Keratinocyte (primary cell): ENCODE measurements at regions not wholly inside any gene's neighbourhood (a gene's known extent, or its start where the extent isn't known, plus 50 kb on each side); places are given as distances from the start of the nearest gene placed in this dataset.

ENCODE experiments used
- DNase-seq: peaks from one replicate; pipeline ENCODE4 v3.0.0-alpha.2; 2011; ENCODE audit warnings: low read depth, missing footprints, low spot score
- FAIRE-seq: peaks from 2 replicates; lab custom pipeline; 2011; peaks lifted over from hg19 to GRCh38; lab: Jason Lieb, UNC
- H2AFZ ChIP-seq: 2 replicates; pipeline ENCODE4 v1.6.0; 2012; ENCODE audit warnings: low read length, control low read depth, inconsistent platforms; ENCODE audit not compliant: control insufficient read depth
- H3K27ac ChIP-seq: 2 replicates; pipeline ENCODE4 v1.5.1; 2011; ENCODE audit warnings: low read length; ENCODE audit not compliant: control insufficient read depth, insufficient read depth
- H3K27me3 ChIP-seq: 3 replicates; pipeline ENCODE4 v1.6.0; 2011; ENCODE audit warnings: low read length; ENCODE audit not compliant: control insufficient read depth, insufficient read depth; ENCODE audit errors: extremely low read depth
- H3K36me3 ChIP-seq, 2 experiments: 2 replicates in 1 of 2; 3 replicates in 1 of 2; pipeline ENCODE4 v1.5.1; 2011; ENCODE audit warnings: low read length in 2 of 2, mild to moderate bottlenecking in 1 of 2; ENCODE audit not compliant: control insufficient read depth in 2 of 2, insufficient read depth in 2 of 2; ENCODE audit errors: extremely low read depth in 1 of 2
- H3K4me1 ChIP-seq: 3 replicates; pipeline ENCODE4 v1.5.1; 2011; ENCODE audit warnings: low read length; ENCODE audit not compliant: control insufficient read depth, insufficient read depth; ENCODE audit errors: extremely low read depth
- H3K4me2 ChIP-seq: 3 replicates; pipeline ENCODE4 v1.6.0; 2011; ENCODE audit warnings: low read depth, low read length; ENCODE audit not compliant: control insufficient read depth, insufficient read depth; ENCODE audit errors: extremely low read depth
- H3K4me3 ChIP-seq, 3 experiments: fragments of 200-600 bp in 1 of 3; sonication (generic) in 1 of 3; 2 replicates in 2 of 3; 3 replicates in 1 of 3; pipeline ENCODE4 v1.5.1; 2011 to 2016; ENCODE audit warnings: low read length in 3 of 3, mild to moderate bottlenecking in 3 of 3, control low read depth in 2 of 3, inconsistent platforms in 1 of 3, low read depth in 1 of 3, mixed read lengths in 1 of 3, mixed run types in 1 of 3, moderate library complexity in 1 of 3; ENCODE audit not compliant: control insufficient read depth in 2 of 3, insufficient read depth in 2 of 3; ENCODE audit errors: extremely low read depth in 1 of 3
- H3K79me2 ChIP-seq: 2 replicates; pipeline ENCODE4 v1.6.0; 2012; ENCODE audit warnings: low read length; ENCODE audit not compliant: control insufficient read depth, insufficient read depth
- H3K9ac ChIP-seq: 3 replicates; pipeline ENCODE4 v1.6.0; 2011; ENCODE audit warnings: low read length; ENCODE audit not compliant: control insufficient read depth, insufficient read depth; ENCODE audit errors: extremely low read depth
- H3K9me1 ChIP-seq: 3 replicates; pipeline ENCODE4 v1.6.0; 2011; ENCODE audit warnings: low read length; ENCODE audit not compliant: control insufficient read depth, insufficient read depth; ENCODE audit errors: extremely low read depth
- H3K9me3 ChIP-seq: 2 replicates; pipeline ENCODE4 v1.5.1; 2012; ENCODE audit warnings: low read depth, low read length; ENCODE audit not compliant: control insufficient read depth
- H4K20me1 ChIP-seq: 3 replicates; pipeline ENCODE4 v1.6.0; 2011; ENCODE audit warnings: low read length; ENCODE audit not compliant: control insufficient read depth, insufficient read depth; ENCODE audit errors: extremely low read depth
- CTCF ChIP-seq, 3 experiments: IDR thresholded peaks in 1 of 3; conservative IDR thresholded peaks in 1 of 3; optimal IDR thresholded peaks in 1 of 3; 2 replicates in 2 of 3; 3 replicates in 1 of 3; pipeline versions ENCODE3 to v1.5.1; 2011; ENCODE audit warnings: low read length in 3 of 3, mild to moderate bottlenecking in 3 of 3, moderate library complexity in 2 of 3, control low read depth in 1 of 3, inconsistent platforms in 1 of 3; ENCODE audit not compliant: insufficient read depth in 2 of 3; ENCODE audit errors: extremely low read depth in 1 of 3
- EZH2 ChIP-seq: IDR thresholded peaks from one replicate; pipeline ENCODE4 v1.6.1; 2012; ENCODE audit warnings: inconsistent platforms, mild to moderate bottlenecking, low read length, moderate library complexity
- dilution Hi-C: fragments of 300-500 bp; cut with MboI; formaldehyde crosslinking; loops from one replicate; pipeline ENCODE4 v1.7.0; 2020; ENCODE audit warnings: low sequenced_read_pairs; ENCODE audit not compliant: extremely low pct_ligation_motif_present

GRCh38 chr22:47811971-47812370 is 1049.5 kb downstream of the TBC1D22A start:
- FAIRE-seq (no peak), DNase-seq (no peak)
- TF ChIP-seq EZH2 (no peak), CTCF (optimal IDR thresholded peaks at IDR 0.05 in 1 of 3, IDR thresholded peaks at IDR 0.05 in 1 of 3, conservative IDR thresholded peaks at IDR 0.05 in 1 of 3; ENCODE audit: extremely low read depth in 1 of 3, insufficient read depth in 2 of 3, low read length in 3 of 3) (no peak)
- Histone ChIP-seq H3K79me2 (no peaks in the 10 kb centered on the region), H3K9ac (no peak overlapping the region), H3K4me2 (no peak overlapping the region), H3K4me3 (no peak overlapping the region), H3K36me3 (no peaks in the 10 kb centered on the region), H3K9me1 (no peaks in the 10 kb centered on the region), H4K20me1 (no peaks in the 10 kb centered on the region), H3K4me1 (no peaks in the 10 kb centered on the region), H3K9me3 (peaks cover 3% of the 10 kb centered on the region), H2AFZ (no peak overlapping the region), H3K27me3 (no peaks in the 10 kb centered on the region), H3K27ac (no peak overlapping the region)
- dilution Hi-C loops: no loop called here

GRCh38 chr22:47810505-47811500 is 1048.4 kb downstream of the TBC1D22A start:
- H3K36me3 ChIP-seq: no peaks in the 10 kb centered on the region
- H3K27ac ChIP-seq: no peak overlapping the region
- no peak for DNase-seq
- peaks cover 3% of the 10 kb centered on the region for H3K9me3 ChIP-seq
- FAIRE-seq: no peak
- no peak overlapping the region for H3K4me3 ChIP-seq
- no peaks in the 10 kb centered on the region for H3K4me1 ChIP-seq
- no peaks in the 10 kb centered on the region for H3K79me2 ChIP-seq
- H3K4me2 ChIP-seq: no peak overlapping the region
- H4K20me1 ChIP-seq: no peaks in the 10 kb centered on the region
- H3K9me1 ChIP-seq: no peaks in the 10 kb centered on the region
- no peak overlapping the region for H2AFZ ChIP-seq
- H3K9ac ChIP-seq: no peak overlapping the region
- no peak for TF ChIP-seq CTCF (optimal IDR thresholded peaks at IDR 0.05 in 1 of 3, IDR thresholded peaks at IDR 0.05 in 1 of 3, conservative IDR thresholded peaks at IDR 0.05 in 1 of 3; ENCODE audit: extremely low read depth in 1 of 3, insufficient read depth in 2 of 3, low read length in 3 of 3)
- TF ChIP-seq EZH2: no peak
- dilution Hi-C loops: no loop called here
- no peaks in the 10 kb centered on the region for H3K27me3 ChIP-seq
